IMR-90 (cell line): ENCODE measurements at regions not wholly inside any gene's neighbourhood (a gene's known extent, or its start where the extent isn't known, plus 50 kb on each side); places are given as distances from the start of the nearest gene placed in this dataset.

Experiments used
- ATAC-seq: fragments of 200-7000 bp; cut with Tn5 transposase; 2 replicates; pipeline ENCODE4 v1.9.1; 2020; ENCODE audit warnings: low read depth, mild to moderate bottlenecking, moderate library complexity
- BruUV-seq: library from RNA; stranded (reverse); fragments of 400-500 nt; replicated peaks from 2 replicates; lab custom pipeline; 2021; lab: Mats Ljungman, UMichigan
- CTCF ChIA-PET: fragments of 300-600 bp; formaldehyde crosslinking; extraction: SDS; loops from one replicate; lab custom pipeline; 2021; ENCODE audit warnings: antibody characterized with exemption; lab: Yijun Ruan, JAX
- POLR2A ChIA-PET: fragments of 300-600 bp; sonication (Branson Sonifier 250); formaldehyde crosslinking; loops from one replicate; lab custom pipeline; 2022; ENCODE audit warnings: antibody characterized with exemption; ENCODE audit not compliant: unreplicated experiment; lab: Charles Lee
- DNase-seq: peaks from one replicate; pipeline ENCODE4 v3.0.0; 2013
- H2AFZ ChIP-seq: replicated peaks from 2 replicates; pipeline ENCODE3; 2013; ENCODE audit warnings: low read length, mild to moderate bottlenecking; ENCODE audit not compliant: poor library complexity
- H2AK5ac ChIP-seq: 2 replicates; pipeline ENCODE4 v1.6.1; 2013; ENCODE audit warnings: low read depth, low read length, inconsistent platforms
- H2AK9ac ChIP-seq: replicated peaks from 2 replicates; pipeline ENCODE3; 2013; ENCODE audit warnings: mild to moderate bottlenecking, low read depth, low read length, moderate library complexity; ENCODE audit not compliant: poor library complexity
- H2BK120ac ChIP-seq: 2 replicates; pipeline ENCODE4 v1.6.1; 2013; ENCODE audit warnings: low read depth, low read length, inconsistent platforms
- H2BK15ac ChIP-seq: 3 replicates; pipeline ENCODE4 v1.6.1; 2013; ENCODE audit warnings: low read depth, low read length, inconsistent platforms
- H2BK20ac ChIP-seq: 2 replicates; pipeline ENCODE4 v1.6.1; 2013; ENCODE audit warnings: low read depth, mild to moderate bottlenecking, inconsistent platforms, low read length, moderate library complexity
- H2BK5ac ChIP-seq: 2 replicates; pipeline ENCODE4 v1.6.1; 2013; ENCODE audit warnings: mild to moderate bottlenecking, low read depth, low read length, inconsistent platforms; ENCODE audit not compliant: poor library complexity, severe bottlenecking
- H3K14ac ChIP-seq: replicated peaks from 2 replicates; pipeline ENCODE4 v1.6.1; 2013; ENCODE audit warnings: low read depth, low read length, inconsistent platforms
- H3K18ac ChIP-seq: 2 replicates; pipeline ENCODE4 v1.6.1; 2013; ENCODE audit warnings: low read depth, low read length, control low read depth
- H3K23ac ChIP-seq: 2 replicates; pipeline ENCODE4 v1.6.1; 2013; ENCODE audit warnings: low read depth, low read length, inconsistent platforms
- H3K27ac ChIP-seq: 2 replicates; pipeline ENCODE4 v1.5.1; 2013; ENCODE audit warnings: mild to moderate bottlenecking, control low read depth, low read length; ENCODE audit not compliant: insufficient read depth
- H3K27me3 ChIP-seq: 2 replicates; pipeline ENCODE4 v1.6.1; 2013; ENCODE audit warnings: low read length; ENCODE audit not compliant: control insufficient read depth, insufficient read depth
- H3K36me3 ChIP-seq: 2 replicates; pipeline ENCODE4 v1.6.1; 2013; ENCODE audit warnings: low read length, mixed read lengths; ENCODE audit not compliant: control insufficient read depth, insufficient read depth
- H3K4ac ChIP-seq: 2 replicates; pipeline ENCODE4 v1.6.1; 2013; ENCODE audit warnings: low read depth, low read length, inconsistent platforms
- H3K4me1 ChIP-seq: 2 replicates; pipeline ENCODE4 v1.6.1; 2013; ENCODE audit warnings: low read length, mixed read lengths; ENCODE audit not compliant: control insufficient read depth, insufficient read depth
- H3K4me2 ChIP-seq: 2 replicates; pipeline ENCODE4 v1.6.1; 2013; ENCODE audit warnings: low read depth, mild to moderate bottlenecking, control low read depth, low read length, moderate library complexity
- H3K4me3 ChIP-seq: 2 replicates; pipeline ENCODE4 v1.5.1; 2013; ENCODE audit warnings: low read depth, mild to moderate bottlenecking, control low read depth, low read length, moderate library complexity; ENCODE audit not compliant: insufficient read depth
- H3K56ac ChIP-seq: 2 replicates; pipeline ENCODE4 v1.6.1; 2013; ENCODE audit warnings: low read length, inconsistent platforms; ENCODE audit not compliant: insufficient read depth; ENCODE audit errors: extremely low read depth
- H3K79me1 ChIP-seq, 2 experiments: 2 replicates each; pipeline ENCODE4 v1.6.1; 2013; ENCODE audit warnings: low read length in 2 of 2, inconsistent platforms in 1 of 2, low read depth in 1 of 2
- H3K9ac ChIP-seq: 2 replicates; pipeline ENCODE4 v1.6.1; 2013; ENCODE audit warnings: low read depth, low read length, control low read depth
- H3K9me1 ChIP-seq: 2 replicates; pipeline ENCODE4 v1.6.1; 2013; ENCODE audit warnings: low read length, inconsistent platforms; ENCODE audit not compliant: insufficient read depth
- H3K9me3 ChIP-seq: 2 replicates; pipeline ENCODE4 v1.6.1; 2013; ENCODE audit warnings: low read length; ENCODE audit not compliant: control insufficient read depth, insufficient read depth
- H4K20me1 ChIP-seq: 2 replicates; pipeline ENCODE4 v1.6.1; 2013; ENCODE audit warnings: low read length, inconsistent platforms; ENCODE audit not compliant: insufficient read depth
- H4K5ac ChIP-seq: 2 replicates; pipeline ENCODE4 v1.6.1; 2013; ENCODE audit warnings: mild to moderate bottlenecking, low read depth, low read length, control low read depth
- H4K8ac ChIP-seq, 2 experiments: 2 replicates each; pipeline ENCODE4 v1.6.1; 2013; ENCODE audit warnings: low read depth in 2 of 2, low read length in 2 of 2, control low read depth in 1 of 2, inconsistent platforms in 1 of 2
- H4K91ac ChIP-seq: 2 replicates; pipeline ENCODE4 v1.6.1; 2013; ENCODE audit warnings: low read depth, low read length, inconsistent platforms; ENCODE audit not compliant: insufficient read depth
- CEBPB ChIP-seq: IDR thresholded peaks from 2 replicates; pipeline ENCODE4 v1.6.1; 2012; ENCODE audit warnings: low read depth, low read length, improper control_type of control experiment
- CHD1 ChIP-seq: IDR thresholded peaks from 2 replicates; pipeline ENCODE4 v1.6.1; 2012; ENCODE audit warnings: low read depth, low read length, improper control_type of control experiment
- FOS ChIP-seq: fragments of 150-350 bp; IDR thresholded peaks from 2 replicates; pipeline ENCODE4 v1.6.1; 2016; ENCODE audit warnings: low read depth, low read length
- MXI1 ChIP-seq: IDR thresholded peaks from 2 replicates; pipeline ENCODE4 v1.6.1; 2012; ENCODE audit warnings: low read depth, mild to moderate bottlenecking, low read length, moderate library complexity, borderline replicate concordance
- RCOR1 ChIP-seq: IDR thresholded peaks from 2 replicates; pipeline ENCODE4 v1.6.1; 2012; ENCODE audit warnings: mild to moderate bottlenecking, low read length, improper control_type of control experiment; ENCODE audit not compliant: insufficient replicate concordance
- RFX5 ChIP-seq: IDR thresholded peaks from 2 replicates; pipeline ENCODE4 v1.8.0; 2012; ENCODE audit warnings: low read depth, mild to moderate bottlenecking, low read length, moderate library complexity
- WGBS, 2 experiments: methylation state at CpG; one replicate each; pipeline versions ENCODE4 v1.1.5 to v1.1.7; 2013; ENCODE audit warnings: missing lambda C conversion rate in 2 of 2; ENCODE audit not compliant: insufficient read length in 1 of 2; ENCODE audit errors: extremely low coverage in 2 of 2; 5-methylcytosine and 5-hydroxymethylcytosine counted together
- dilution Hi-C: fragments of 300-500 bp; cut with HindIII; formaldehyde crosslinking; loops from one replicate; pipeline ENCODE4 v1.14.3; 2018; ENCODE audit warnings: low sequenced_read_pairs; ENCODE audit not compliant: unreplicated experiment
- in situ Hi-C: fragments of 300-500 bp; cut with MboI; formaldehyde crosslinking; loops from 3 replicates; pipeline ENCODE4 v1.14.3; 2019; ENCODE audit warnings: low sequenced_read_pairs, inconsistent platforms, mixed read lengths
- intact Hi-C: fragments of 100-400 bp; cut with micrococcal nuclease; formaldehyde crosslinking; loops from 2 replicates; pipeline ENCODE4 v1.10.0; 2022
- TF ChIP-seq, protein P1 (sequence below): fragments of 150-350 bp; IDR thresholded peaks from 2 replicates; pipeline ENCODE4 v1.6.1; 2016; ENCODE audit warnings: low read depth, mild to moderate bottlenecking, low read length, moderate library complexity, borderline replicate concordance

DNA sequence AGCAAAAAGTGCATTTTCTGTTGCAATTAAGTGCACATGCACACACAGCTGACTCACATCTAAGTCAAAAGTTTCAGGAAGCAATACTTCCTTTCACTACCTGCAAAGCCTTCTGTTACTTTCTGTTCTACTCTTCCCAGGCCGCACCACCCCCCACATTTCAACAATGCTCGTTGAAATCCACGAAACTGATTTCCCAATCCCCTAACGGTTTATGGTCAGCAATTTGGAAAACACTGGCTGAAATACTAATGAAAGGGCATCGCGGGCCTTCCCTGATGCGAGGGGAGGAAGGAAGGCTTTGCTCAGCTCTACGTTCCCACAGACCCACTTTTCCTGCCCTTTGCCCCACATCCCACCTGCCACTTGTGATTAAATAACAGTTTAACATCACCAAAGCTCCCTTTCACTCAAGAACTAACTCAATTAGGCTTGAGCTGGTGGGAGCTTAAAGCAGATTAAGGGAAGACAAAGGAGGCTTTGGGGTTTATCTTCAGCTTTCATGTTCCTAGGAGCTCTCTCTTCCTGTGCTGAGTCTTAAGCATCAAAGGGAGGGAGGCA lies 243.2 kb upstream of the RAB4A start:
- Histone ChIP-seq H3K56ac (no peak overlapping the region), H3K23ac (no peak overlapping the region), H3K9me1 (peaks cover 3% of the 10 kb centered on the region; the same call in 1 of the 2 replicates), H3K27me3 (peaks cover 1% of the 10 kb centered on the region; the same call in 1 of the 2 replicates), H3K4me1 (peaks cover 11% of the 10 kb centered on the region; the same call in 1 of the 2 replicates), H2AK5ac (no peak overlapping the region), H3K27ac (peak overlapping the region; percentile 30; the same call in 1 of the 2 replicates), H2BK15ac (peak overlapping the region; percentile 8; the same call in 1 of the 3 replicates), H3K9me3 (no peaks in the 10 kb centered on the region), H2BK5ac (no peak overlapping the region), H3K36me3 (no peaks in the 10 kb centered on the region), H3K4ac (peak overlapping the region; percentile 36; the same call in 1 of the 2 replicates), H4K20me1 (no peaks in the 10 kb centered on the region), H4K5ac (peak overlapping the region; percentile 60; the same call in 1 of the 2 replicates), H4K8ac (peak overlapping the region; percentile 16 to 29; a peak in 1 of 4 replicates), H4K91ac (no peak overlapping the region; the same call in 1 of the 2 replicates), H2BK120ac (peak overlapping the region; percentile 73; the same call in 1 of the 2 replicates), H3K14ac (0 out of 2 replicates have a peak overlapping the region, but pooled peaks have one; percentile 50), H2AK9ac (no peak overlapping the region), H3K79me1 (no peaks in the 10 kb centered on the region), H3K4me2 (peak overlapping the region; percentile 27), H3K9ac (0 out of 2 replicates have a peak overlapping the region, but pooled peaks have one; percentile 19), H3K4me3 (no peak overlapping the region), H3K18ac (peak overlapping the region; percentile 84), H2AFZ (peak overlapping the region; percentile 77), H2BK20ac (peak overlapping the region; percentile 49; the same call in 1 of the 2 replicates)
- DNase-seq (peak; percentile 37), ATAC-seq (peak; percentile 21; the same call in 1 of the 2 replicates)
- in situ Hi-C loops (no loop called here), dilution Hi-C loops (no loop called here), intact Hi-C loops (no loop called here)
- POLR2A ChIA-PET, result no interaction called here
- BruUV-seq, result no TSS peak
- TF ChIP-seq RCOR1 (no peak), MXI1 (no peak), FOS (no peak), CEBPB (peak; percentile 48; the same call in 1 of the 2 replicates), RFX5 (no peak), CHD1 (no peak)
- TF ChIP-seq, protein P1, sequence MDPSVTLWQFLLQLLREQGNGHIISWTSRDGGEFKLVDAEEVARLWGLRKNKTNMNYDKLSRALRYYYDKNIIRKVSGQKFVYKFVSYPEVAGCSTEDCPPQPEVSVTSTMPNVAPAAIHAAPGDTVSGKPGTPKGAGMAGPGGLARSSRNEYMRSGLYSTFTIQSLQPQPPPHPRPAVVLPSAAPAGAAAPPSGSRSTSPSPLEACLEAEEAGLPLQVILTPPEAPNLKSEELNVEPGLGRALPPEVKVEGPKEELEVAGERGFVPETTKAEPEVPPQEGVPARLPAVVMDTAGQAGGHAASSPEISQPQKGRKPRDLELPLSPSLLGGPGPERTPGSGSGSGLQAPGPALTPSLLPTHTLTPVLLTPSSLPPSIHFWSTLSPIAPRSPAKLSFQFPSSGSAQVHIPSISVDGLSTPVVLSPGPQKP, result no peak
- WGBS, 2 experiments, result 83% methylated on average over 1 of the region's 8 CpGs; no CpG with 5 or more reads in 1 of the 2 experiments
- CTCF ChIA-PET, result interaction anchor here (0.6 kb wide), 1 partner anchor 11 kb away, joined by 3 read pairs; no protein-coding TSS in a partner anchor
